ENCODE measurements at regions not wholly inside any gene's neighbourhood (a gene's known extent, or its start where the extent isn't known, plus 50 kb on each side); places are given as distances from the start of the nearest gene placed in this dataset.

DNA sequence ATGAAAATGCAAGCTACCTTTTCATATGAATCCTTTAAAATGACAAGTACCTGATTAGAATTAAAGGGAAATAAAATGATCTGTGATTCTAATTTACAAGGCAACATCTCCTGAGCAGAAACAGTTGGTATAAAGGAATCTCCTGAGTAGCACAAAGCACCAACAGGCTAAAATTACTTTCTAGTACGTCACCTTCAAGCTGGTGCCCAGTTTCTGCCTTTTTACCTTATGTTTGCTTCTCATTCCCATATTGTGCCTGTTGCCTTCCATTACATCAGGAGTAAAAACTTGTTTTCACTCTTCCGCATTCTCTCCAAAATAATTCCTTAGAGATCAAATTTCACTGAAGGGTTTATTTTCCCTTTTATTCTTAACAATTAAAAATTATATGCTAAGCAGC lies 587.1 kb upstream of the KCND2 start:
- TF ChIP-seq, protein P1, sequence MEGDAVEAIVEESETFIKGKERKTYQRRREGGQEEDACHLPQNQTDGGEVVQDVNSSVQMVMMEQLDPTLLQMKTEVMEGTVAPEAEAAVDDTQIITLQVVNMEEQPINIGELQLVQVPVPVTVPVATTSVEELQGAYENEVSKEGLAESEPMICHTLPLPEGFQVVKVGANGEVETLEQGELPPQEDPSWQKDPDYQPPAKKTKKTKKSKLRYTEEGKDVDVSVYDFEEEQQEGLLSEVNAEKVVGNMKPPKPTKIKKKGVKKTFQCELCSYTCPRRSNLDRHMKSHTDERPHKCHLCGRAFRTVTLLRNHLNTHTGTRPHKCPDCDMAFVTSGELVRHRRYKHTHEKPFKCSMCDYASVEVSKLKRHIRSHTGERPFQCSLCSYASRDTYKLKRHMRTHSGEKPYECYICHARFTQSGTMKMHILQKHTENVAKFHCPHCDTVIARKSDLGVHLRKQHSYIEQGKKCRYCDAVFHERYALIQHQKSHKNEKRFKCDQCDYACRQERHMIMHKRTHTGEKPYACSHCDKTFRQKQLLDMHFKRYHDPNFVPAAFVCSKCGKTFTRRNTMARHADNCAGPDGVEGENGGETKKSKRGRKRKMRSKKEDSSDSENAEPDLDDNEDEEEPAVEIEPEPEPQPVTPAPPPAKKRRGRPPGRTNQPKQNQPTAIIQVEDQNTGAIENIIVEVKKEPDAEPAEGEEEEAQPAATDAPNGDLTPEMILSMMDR (IDR thresholded peaks at IDR 0.05): no peak
- no peak for TF ChIP-seq POLR2A (IDR thresholded peaks at IDR 0.05)

Measured in tibial nerve (tissue), 3 donors.